ENCODE measurements at regions not wholly inside any gene's neighbourhood (a gene's known extent, or its start where the extent isn't known, plus 50 kb on each side); places are given as distances from the start of the nearest gene placed in this dataset.
"Not testable (repeated sequence)": the region's sequence is repeated elsewhere in the genome, so short reads cannot be mapped to it uniquely, and the experiment has no call there.

DNA sequence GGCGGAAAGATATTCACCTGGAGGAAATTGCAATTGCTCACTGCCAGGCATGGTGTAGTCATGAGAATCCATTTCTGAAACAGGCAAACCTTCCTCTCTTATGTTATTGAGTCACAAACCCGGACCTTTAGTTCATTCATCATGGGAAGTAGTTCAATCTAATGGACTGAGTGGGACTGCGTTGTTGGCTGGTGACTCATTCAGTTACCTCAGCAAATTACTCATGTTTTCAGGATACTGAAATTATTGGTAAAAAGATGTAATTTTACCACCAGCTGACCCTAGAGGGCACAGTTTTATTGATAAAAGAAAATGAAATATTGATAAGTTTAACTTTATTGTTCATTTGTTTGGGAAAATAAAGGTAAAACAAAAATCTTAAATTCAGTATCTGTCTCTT, 1194.4 kb upstream of the SORCS1 start:
- Mint-ChIP-seq H3K9me3 (ENCODE audit: low read depth) (peaks cover 13% of the 10 kb centered on the region), H3K36me3 (no peaks in the 10 kb centered on the region), H3K27ac (no peak overlapping the region), H3K4me3 (no peak overlapping the region), H3K27me3 (no peaks in the 10 kb centered on the region), H3K4me1 (no peaks in the 10 kb centered on the region)
- DNase-seq, result no peak
- CTCF ChIA-PET, result no interaction called here
- no peak for ATAC-seq

DNA sequence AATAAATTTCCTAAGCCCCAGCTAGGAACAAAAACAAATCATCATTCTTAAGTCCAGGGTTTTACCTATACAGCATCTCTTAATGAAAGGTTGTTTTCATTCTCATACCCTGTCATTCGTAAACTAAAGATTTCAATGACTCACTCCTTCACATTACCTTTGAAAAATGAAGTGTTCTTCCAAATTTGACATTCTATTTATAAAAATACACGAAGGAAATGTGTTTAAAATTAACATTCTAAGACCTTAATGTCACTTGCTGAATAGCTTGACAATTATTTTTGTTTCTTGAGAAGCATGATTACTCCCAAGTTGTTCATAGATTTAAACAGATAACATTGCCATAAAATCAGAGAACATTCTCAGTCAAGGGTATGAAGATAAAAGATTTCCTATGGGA, 1188.3 kb upstream of the SORCS1 start:
- H3K36me3 Mint-ChIP-seq, result no peaks in the 10 kb centered on the region
- H3K4me1 Mint-ChIP-seq, result no peaks in the 10 kb centered on the region
- no peak overlapping the region for H3K27ac Mint-ChIP-seq
- no peak for ATAC-seq
- DNase-seq, result no peak
- H3K27me3 Mint-ChIP-seq, result no peaks in the 10 kb centered on the region
- H3K4me3 Mint-ChIP-seq, result no peak overlapping the region
- H3K9me3 Mint-ChIP-seq (ENCODE audit: low read depth), result peaks cover 10% of the 10 kb centered on the region
- CTCF ChIA-PET, result no interaction called here

DNA sequence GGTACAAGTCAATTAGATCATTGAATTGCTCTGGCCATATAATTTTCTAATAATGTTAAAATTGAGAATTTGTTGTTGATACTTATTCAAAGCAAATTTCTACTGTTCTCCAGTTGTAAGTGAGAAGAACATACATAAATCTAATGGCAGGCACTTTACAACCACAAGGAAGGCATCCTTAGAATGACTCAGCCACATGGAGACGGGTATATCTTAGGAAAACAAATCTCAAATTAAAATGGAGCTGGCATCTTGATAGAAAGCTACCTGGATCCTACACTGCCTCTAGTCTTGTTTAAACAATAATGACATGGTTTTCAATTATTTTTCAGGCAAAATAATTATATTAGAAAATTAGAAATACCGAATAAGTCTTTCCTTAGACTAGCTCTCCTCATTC, 1183.7 kb upstream of the SORCS1 start:
- H3K36me3 Mint-ChIP-seq, result no peaks in the 10 kb centered on the region
- no peaks in the 10 kb centered on the region for H3K4me1 Mint-ChIP-seq
- ATAC-seq (no peak), DNase-seq (no peak)
- no peak overlapping the region for H3K4me3 Mint-ChIP-seq
- H3K9me3 Mint-ChIP-seq (ENCODE audit: low read depth), result peaks cover 7% of the 10 kb centered on the region
- no peaks in the 10 kb centered on the region for H3K27me3 Mint-ChIP-seq
- H3K27ac Mint-ChIP-seq, result no peak overlapping the region
- CTCF ChIA-PET, result no interaction called here

DNA sequence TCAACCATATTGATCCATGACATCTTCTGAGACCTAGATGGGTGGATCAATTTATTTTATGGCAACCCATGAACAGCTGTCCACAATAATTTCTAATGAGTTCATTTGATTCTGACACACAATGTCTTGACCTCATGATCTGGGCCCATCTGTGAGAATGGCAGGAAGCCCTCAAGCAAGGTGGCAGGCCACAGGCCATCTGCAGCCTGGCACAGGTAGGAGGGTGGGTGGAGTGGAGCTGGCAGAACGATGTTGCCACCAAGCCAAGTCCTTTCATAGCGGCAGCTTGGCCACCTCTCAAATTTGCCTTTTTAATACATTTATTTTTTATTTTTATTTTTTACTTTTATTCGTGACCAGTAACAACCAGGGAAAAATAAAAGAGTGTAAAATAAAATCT, 1181.6 kb upstream of the SORCS1 start:
- no peaks in the 10 kb centered on the region for H3K36me3 Mint-ChIP-seq
- ATAC-seq (no peak), DNase-seq (no peak)
- no peak overlapping the region for H3K4me3 Mint-ChIP-seq
- peaks cover 7% of the 10 kb centered on the region for H3K9me3 Mint-ChIP-seq (ENCODE audit: low read depth)
- H3K27me3 Mint-ChIP-seq, result no peaks in the 10 kb centered on the region
- CTCF ChIA-PET, result no interaction called here
- H3K27ac Mint-ChIP-seq, result no peak overlapping the region
- H3K4me1 Mint-ChIP-seq, result no peaks in the 10 kb centered on the region

DNA sequence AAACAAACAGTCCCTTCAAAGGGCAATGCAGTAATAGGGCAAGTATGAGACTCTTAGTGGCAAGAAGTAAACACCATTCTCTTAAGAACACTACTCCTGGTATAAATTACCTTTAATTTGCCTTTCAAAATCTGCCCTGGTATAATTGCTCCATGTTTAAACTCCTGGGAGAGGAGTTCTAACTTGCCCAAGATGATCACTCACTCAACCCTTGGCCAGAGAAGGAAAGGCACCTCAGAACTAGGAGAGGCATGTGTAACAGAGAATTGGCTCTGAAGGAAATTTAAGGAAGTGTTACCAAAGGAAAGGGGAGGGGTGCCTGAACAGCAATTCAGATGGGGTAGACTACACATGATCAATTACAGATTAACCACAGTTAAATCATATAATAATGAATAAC, 1173.6 kb upstream of the SORCS1 start:
- no peak for ATAC-seq

DNA sequence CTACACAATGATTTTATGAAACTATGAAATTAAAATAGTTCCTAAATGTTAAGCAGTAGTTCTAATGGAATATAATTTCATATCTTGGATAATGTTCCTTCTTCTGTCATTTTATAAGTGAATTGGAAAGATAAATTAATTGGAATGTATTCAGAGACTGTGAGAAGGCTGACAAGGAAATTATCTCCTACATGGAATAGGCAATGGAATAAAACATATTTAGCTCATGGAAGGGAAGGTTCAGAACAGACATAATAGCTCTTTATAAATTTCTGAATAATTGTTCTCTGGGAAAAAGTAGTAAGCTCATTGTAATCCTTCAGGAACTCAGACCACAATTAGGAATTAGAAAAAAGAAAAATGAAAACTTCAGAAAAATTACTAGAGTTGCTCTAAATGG, 1172.3 kb upstream of the SORCS1 start:
- ATAC-seq (no peak), DNase-seq (no peak)
- H3K27ac Mint-ChIP-seq, result no peak overlapping the region
- no peaks in the 10 kb centered on the region for H3K9me3 Mint-ChIP-seq (ENCODE audit: low read depth)
- no peaks in the 10 kb centered on the region for H3K27me3 Mint-ChIP-seq
- CTCF ChIA-PET, result no interaction called here
- no peak overlapping the region for H3K4me3 Mint-ChIP-seq
- H3K4me1 Mint-ChIP-seq, result no peaks in the 10 kb centered on the region
- no peaks in the 10 kb centered on the region for H3K36me3 Mint-ChIP-seq

More for the DNA sequence above, 1173.6 kb upstream of the SORCS1 start:
- DNase-seq, result no peak
- H3K4me1 Mint-ChIP-seq, result no peaks in the 10 kb centered on the region
- H3K27ac Mint-ChIP-seq, result no peak overlapping the region
- H3K36me3 Mint-ChIP-seq, result no peaks in the 10 kb centered on the region
- H3K9me3 Mint-ChIP-seq (ENCODE audit: low read depth), result no peaks in the 10 kb centered on the region
- CTCF ChIA-PET, result no interaction called here
- H3K27me3 Mint-ChIP-seq, result no peaks in the 10 kb centered on the region
- no peak overlapping the region for H3K4me3 Mint-ChIP-seq

DNA sequence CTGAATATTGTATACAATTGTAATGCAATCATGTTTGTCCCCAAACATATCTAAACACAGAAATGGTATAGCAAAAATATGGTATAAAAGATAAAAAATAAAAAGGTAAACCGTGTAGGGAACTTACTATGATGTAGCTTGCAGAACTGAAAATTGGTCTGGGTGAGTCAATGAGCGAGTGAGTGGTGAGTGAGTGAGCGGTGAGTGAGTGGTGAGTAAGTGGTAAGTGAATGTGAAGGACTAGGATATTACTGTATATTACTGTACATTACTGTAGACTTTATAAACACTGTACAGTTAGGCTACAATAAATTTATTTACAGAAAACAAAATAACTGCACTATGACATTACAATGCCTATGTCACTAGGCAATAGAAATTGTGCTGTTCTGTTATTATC, 1163.2 kb upstream of the SORCS1 start:
- DNase-seq (no peak), ATAC-seq (no peak)
- H3K36me3 Mint-ChIP-seq, result no peaks in the 10 kb centered on the region
- no peak overlapping the region for H3K27ac Mint-ChIP-seq
- CTCF ChIA-PET, result no interaction called here
- no peaks in the 10 kb centered on the region for H3K4me1 Mint-ChIP-seq
- H3K9me3 Mint-ChIP-seq (ENCODE audit: low read depth), result peaks cover 12% of the 10 kb centered on the region
- H3K27me3 Mint-ChIP-seq, result no peaks in the 10 kb centered on the region
- no peak overlapping the region for H3K4me3 Mint-ChIP-seq

DNA sequence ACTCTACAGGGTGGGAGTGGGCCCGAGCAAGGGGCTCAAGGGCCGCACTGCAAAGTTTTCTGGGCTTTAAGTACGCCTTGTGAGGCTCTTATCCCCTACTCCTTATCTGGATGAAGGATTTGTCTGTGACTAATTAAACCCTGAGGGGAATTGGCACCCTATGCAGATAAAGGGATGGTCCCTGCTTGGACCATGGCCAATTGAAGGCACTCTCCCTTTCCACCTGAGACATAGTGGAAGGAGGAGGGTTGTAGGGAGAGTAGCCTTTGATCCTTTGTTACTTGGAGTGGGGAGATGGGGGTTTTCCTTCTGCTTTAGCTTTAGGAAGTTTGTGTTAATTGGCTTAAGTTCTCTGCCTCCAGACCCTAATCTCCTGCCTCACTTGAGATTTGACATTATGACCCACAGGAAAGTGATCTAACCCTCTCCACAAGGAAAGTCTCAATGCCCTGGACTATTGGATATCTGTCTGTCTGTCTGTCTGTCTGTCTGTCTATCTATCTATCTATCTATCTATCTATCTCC, 1158.8 kb upstream of the SORCS1 start:
- H3K4me3 Mint-ChIP-seq, result no peak overlapping the region
- ATAC-seq (no peak), DNase-seq (no peak)
- no peaks in the 10 kb centered on the region for H3K27me3 Mint-ChIP-seq
- H3K27ac Mint-ChIP-seq, result no peak overlapping the region
- peaks cover 14% of the 10 kb centered on the region for H3K9me3 Mint-ChIP-seq (ENCODE audit: low read depth)
- CTCF ChIA-PET, result no interaction called here
- no peaks in the 10 kb centered on the region for H3K4me1 Mint-ChIP-seq
- H3K36me3 Mint-ChIP-seq, result no peaks in the 10 kb centered on the region

DNA sequence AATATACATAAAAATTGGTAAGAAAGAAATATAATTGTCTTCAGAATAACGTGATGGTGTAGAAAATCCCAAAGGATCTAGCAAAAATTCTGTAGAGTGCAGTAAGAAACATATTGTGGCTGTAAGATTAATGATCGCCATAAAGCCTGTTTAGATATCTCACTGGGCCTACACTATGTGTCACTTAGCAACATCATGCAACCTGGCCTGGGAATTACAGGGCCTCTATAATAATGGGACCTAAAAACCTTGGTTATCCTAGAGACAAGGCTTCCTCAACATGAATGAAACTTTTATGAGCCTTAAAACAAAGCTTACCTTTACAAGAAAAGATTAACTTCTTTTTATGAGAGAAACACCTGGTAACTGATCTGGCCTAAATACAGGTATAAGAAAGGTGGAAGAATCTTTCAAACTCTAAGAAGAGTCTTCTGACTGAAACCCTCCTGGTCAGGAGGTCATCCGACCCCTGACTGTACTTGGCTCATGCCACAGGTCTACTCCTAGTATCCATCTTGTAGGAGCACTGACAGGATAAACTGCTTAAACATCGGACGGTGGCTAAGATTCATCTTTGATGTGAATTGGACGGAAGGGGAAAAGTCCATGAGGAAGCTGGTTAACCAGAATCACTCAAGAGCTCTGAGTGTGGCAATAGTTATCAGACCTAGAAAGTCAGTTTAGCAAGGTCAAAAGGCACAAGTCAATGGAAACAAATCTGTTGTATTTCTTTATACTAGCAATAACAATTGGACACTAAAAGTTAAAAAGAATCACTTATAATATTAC, 1155.1 kb upstream of the SORCS1 start:
- CTCF ChIA-PET, result no interaction called here
- Mint-ChIP-seq H3K4me1 (no peaks in the 10 kb centered on the region), H3K4me3 (no peak overlapping the region), H3K27ac (no peak overlapping the region), H3K36me3 (no peaks in the 10 kb centered on the region), H3K27me3 (no peaks in the 10 kb centered on the region), H3K9me3 (ENCODE audit: low read depth) (peaks cover 7% of the 10 kb centered on the region)
- ATAC-seq (no peak), DNase-seq (no peak)

DNA sequence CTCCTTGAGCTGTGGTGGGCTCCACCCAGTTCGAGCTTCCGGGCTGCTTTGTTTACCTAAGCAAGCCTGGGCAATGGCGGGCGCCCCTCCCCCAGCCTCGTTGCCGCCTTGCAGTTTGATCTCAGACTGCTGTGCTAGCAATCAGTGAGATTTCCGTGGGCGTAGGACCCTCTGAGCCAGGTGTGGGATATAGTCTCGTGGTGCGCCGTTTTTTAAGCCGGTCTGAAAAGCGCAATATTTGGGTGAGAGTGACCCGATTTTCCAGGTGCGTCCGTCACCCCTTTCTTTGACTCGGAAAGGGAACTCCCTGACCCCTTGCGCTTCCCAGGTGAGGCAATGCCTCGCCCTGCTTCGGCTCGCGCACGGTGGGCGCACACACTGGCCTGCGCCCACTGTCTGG, 1151.1 kb upstream of the SORCS1 start:
- H3K9me3 Mint-ChIP-seq (ENCODE audit: low read depth); H3K27me3 Mint-ChIP-seq; H3K4me1 Mint-ChIP-seq; CTCF ChIA-PET; H3K4me3 Mint-ChIP-seq; H3K27ac Mint-ChIP-seq; ATAC-seq; H3K36me3 Mint-ChIP-seq; DNase-seq: not testable (repeated sequence)

DNA sequence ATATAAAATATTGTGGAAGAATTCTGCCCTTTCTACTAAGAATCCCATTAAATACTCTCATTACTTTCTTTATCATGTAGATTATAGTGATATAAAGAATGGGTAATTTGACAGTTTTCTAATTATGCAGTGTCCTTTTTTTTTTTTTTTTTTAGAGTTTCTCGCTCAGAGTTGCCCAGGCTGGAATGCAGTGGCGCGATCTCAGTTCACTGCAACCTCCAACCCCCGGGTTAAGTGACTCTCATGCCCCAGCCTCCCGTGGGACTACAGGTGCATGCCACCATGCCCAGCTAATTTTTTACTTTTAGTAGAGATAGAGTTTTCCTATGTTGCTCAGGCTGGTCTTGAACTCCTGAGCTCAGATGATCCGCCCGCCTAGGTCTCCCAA, 1143.4 kb upstream of the SORCS1 start:
- Mint-ChIP-seq H3K27ac (no peak overlapping the region), H3K9me3 (ENCODE audit: low read depth) (peaks cover 6% of the 10 kb centered on the region), H3K36me3 (no peaks in the 10 kb centered on the region), H3K4me1 (no peaks in the 10 kb centered on the region), H3K27me3 (no peaks in the 10 kb centered on the region), H3K4me3 (no peak overlapping the region)
- CTCF ChIA-PET, result no interaction called here
- DNase-seq, result no peak
- ATAC-seq, result no peak

DNA sequence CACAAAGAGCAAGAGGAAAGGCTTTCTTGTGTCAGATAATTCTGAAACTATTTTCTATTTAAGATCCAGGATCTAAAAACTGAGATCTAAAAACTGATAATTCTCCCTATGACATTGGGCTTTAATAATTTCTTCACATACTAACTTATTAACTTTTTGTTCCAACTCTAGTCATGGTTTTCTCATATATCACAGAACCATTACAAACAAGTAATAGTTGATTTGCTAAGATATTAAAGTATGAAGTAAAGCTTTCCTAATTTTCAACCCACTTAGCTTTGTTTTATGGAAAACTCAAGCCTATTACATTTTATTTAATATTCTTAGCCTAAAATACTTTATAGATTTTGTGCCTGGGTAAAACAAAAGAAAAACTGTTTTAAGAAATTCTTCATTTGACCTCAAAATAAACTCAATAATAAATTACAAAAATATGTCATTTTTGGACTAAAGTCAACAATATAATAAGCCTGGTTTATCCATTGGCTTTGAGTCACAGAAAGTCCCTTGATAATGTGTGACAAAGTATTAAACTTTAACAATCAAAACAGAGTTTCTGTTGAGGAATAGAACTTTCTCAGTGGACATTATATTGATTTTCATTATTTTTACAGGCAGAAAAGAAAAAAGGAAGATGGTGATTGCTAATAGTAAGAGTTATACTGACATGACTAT, 1142.9 kb upstream of the SORCS1 start:
- CTCF ChIA-PET, result no interaction called here

DNA sequence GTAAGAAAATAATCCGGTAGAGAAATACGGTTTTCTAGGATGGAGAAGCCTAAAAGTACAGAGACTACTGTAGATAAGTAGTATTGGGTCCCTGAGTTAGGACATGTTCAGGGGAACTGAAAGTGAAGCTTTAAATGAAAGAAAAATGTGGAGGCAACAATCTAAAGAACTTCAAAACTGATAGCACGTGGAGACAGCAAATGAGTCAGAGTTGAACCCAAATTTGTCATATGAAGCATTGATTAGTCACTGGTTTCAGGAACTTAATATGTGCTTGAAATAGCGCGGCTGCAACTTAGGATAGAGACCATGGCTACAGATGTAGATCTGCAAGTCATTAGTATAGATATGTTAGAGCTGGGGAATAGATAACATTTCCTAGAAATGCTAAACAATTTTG, 1138.6 kb upstream of the SORCS1 start:
- Mint-ChIP-seq H3K4me1 (no peaks in the 10 kb centered on the region), H3K9me3 (ENCODE audit: low read depth) (peaks cover 10% of the 10 kb centered on the region), H3K36me3 (no peaks in the 10 kb centered on the region), H3K27me3 (no peaks in the 10 kb centered on the region), H3K4me3 (no peak overlapping the region), H3K27ac (no peak overlapping the region)
- no peak for ATAC-seq
- CTCF ChIA-PET, result no interaction called here
- no peak for DNase-seq

More for the DNA sequence above, 1142.9 kb upstream of the SORCS1 start:
- Mint-ChIP-seq H3K27ac (no peak overlapping the region), H3K4me3 (no peak overlapping the region), H3K36me3 (no peaks in the 10 kb centered on the region), H3K9me3 (ENCODE audit: low read depth) (peaks cover 10% of the 10 kb centered on the region), H3K4me1 (no peaks in the 10 kb centered on the region), H3K27me3 (no peaks in the 10 kb centered on the region)
- DNase-seq (no peak), ATAC-seq (no peak)

DNA sequence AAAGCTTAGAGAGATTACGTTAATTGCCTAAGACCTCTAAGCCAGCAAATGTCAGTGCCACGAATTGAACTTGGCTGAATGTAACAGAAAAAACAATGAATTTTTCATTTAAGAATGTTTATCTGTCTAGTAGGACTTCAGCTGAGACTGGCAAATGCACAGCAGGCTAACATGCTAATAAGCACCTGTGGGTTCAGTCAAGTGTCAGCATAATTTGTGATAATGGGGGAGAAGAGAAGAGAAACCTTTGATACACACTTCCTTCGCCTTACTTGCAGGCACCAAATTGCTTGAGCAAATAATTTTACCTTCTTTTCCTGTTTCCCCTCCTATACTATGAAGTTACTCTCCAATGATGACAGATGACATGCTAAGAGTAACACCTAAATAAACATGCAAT, 1136.5 kb upstream of the SORCS1 start:
- Mint-ChIP-seq H3K27me3 (no peaks in the 10 kb centered on the region), H3K9me3 (ENCODE audit: low read depth) (peaks cover 10% of the 10 kb centered on the region), H3K4me1 (no peaks in the 10 kb centered on the region), H3K36me3 (no peaks in the 10 kb centered on the region), H3K27ac (no peak overlapping the region), H3K4me3 (no peak overlapping the region)
- no peak for DNase-seq
- ATAC-seq, result no peak
- CTCF ChIA-PET, result no interaction called here

Measured in activated CD8-positive, alpha-beta memory T cell treated with anti-CD3 and anti-CD28 coated beads, Interleukin-2, amount 10 ng/mL, durations not matched to agents 7 days and 5 days (primary cell).